Posterior cingulate gyrus (tissue), 11 donors: ENCODE measurements at regions not wholly inside any gene's neighbourhood (a gene's known extent, or its start where the extent isn't known, plus 50 kb on each side); places are given as distances from the start of the nearest gene placed in this dataset.
"Not testable (repeated sequence)": the region's sequence is repeated elsewhere in the genome, so short reads cannot be mapped to it uniquely, and the experiment has no call there.

ENCODE experiments used
- DNase-seq, 10 donors: peaks; one replicate each; pipeline versions ENCODE4 v3.0.0 to v3.0.0-alpha.2; 2020 to 2021; ENCODE audit warnings: mixed read lengths in 3 of 10
- intact Hi-C: fragments of 100-400 bp; cut with DNase I; formaldehyde crosslinking; loops from one replicate; pipeline ENCODE4 v1.15.1; 2023

GRCh38 chr6:168369786-168370185 is 50.2 kb upstream of the DACT2 start:
- intact Hi-C loops: no loop called here
- DNase-seq: peak in 2 of 10 donors; percentile 22 to 54

- DNase-seq: peak in 9 of 10 donors; percentile 42 to 93 (median 73)
- intact Hi-C loops: no loop called here
Measured at GRCh38 chr6:168370310-168370991, 50.9 kb upstream of the DACT2 start.

GRCh38 chr6:168371185-168371584 is 51.6 kb upstream of the DACT2 start:
- peak in 1 of 10 donors; percentile 17 for DNase-seq
- intact Hi-C loops: no loop called here

- DNase-seq: no peak
- intact Hi-C loops: no loop called here
Measured at GRCh38 chr6:168371618-168371980, 52.0 kb upstream of the DACT2 start.

GRCh38 chr6:168371981-168372711 is 52.6 kb upstream of the DACT2 start:
- peak in 3 of 10 donors; percentile 59 to 72 (median 62) for DNase-seq
- intact Hi-C loops: no loop called here

- intact Hi-C loops: no loop called here
- peak in 2 of 10 donors; percentile 14 to 54 for DNase-seq
Measured at GRCh38 chr6:168372889-168373288, 53.3 kb upstream of the DACT2 start.

- intact Hi-C loops: no loop called here
- DNase-seq: peak in 2 of 10 donors; percentile 41 to 49
Measured at GRCh38 chr6:168373389-168373788, 53.8 kb upstream of the DACT2 start.

- intact Hi-C loops: no loop called here
- DNase-seq: peak in 3 of 10 donors; percentile 56 to 67 (median 62)
Measured at GRCh38 chr6:168374051-168374502, 54.5 kb upstream of the DACT2 start.

- intact Hi-C loops: no loop called here
- DNase-seq: peak in 3 of 10 donors; percentile 37 to 72 (median 59)
Measured at GRCh38 chr6:168374541-168375071, 55.0 kb upstream of the DACT2 start.

GRCh38 chr6:168376120-168376519 is 56.5 kb upstream of the DACT2 start:
- DNase-seq: peak in 1 of 10 donors; percentile 10
- intact Hi-C loops: no loop called here

GRCh38 chr6:168376811-168377483 is 57.4 kb upstream of the DACT2 start:
- intact Hi-C loops: no loop called here
- peak in 2 of 10 donors; percentile 72 for DNase-seq

GRCh38 chr6:168377484-168377855 is 57.9 kb upstream of the DACT2 start:
- intact Hi-C loops: no loop called here
- DNase-seq: peak in 4 of 10 donors; percentile 30 to 85 (median 63)

GRCh38 chr6:168377856-168378832 is 58.6 kb upstream of the DACT2 start:
- intact Hi-C loops: no loop called here

GRCh38 chr6:168379579-168379978 is 60.0 kb upstream of the DACT2 start:
- intact Hi-C loops: not testable (repeated sequence)
- peak in 3 of 10 donors; percentile 26 to 51 (median 47) for DNase-seq

More at GRCh38 chr6:168377856-168378832, 58.6 kb upstream of the DACT2 start:
- peak in 4 of 10 donors; percentile 28 to 84 (median 78) for DNase-seq

GRCh38 chr6:168380166-168380955 is 60.6 kb upstream of the SMOC2 start:
- DNase-seq: peak in 3 of 10 donors; percentile 57 to 69 (median 68)
- intact Hi-C loops: not testable (repeated sequence)

GRCh38 chr6:168380956-168381605 is 59.9 kb upstream of the SMOC2 start:
- peak in 3 of 10 donors; percentile 28 to 77 (median 62) for DNase-seq
- intact Hi-C loops: no loop called here

GRCh38 chr6:168381726-168382458 is 59.1 kb upstream of the SMOC2 start:
- DNase-seq: peak in 2 of 10 donors; percentile 67 to 74
- intact Hi-C loops: no loop called here
